Glutamatergic neuron (in vitro differentiated cells): ENCODE measurements at regions not wholly inside any gene's neighbourhood (a gene's known extent, or its start where the extent isn't known, plus 50 kb on each side); places are given as distances from the start of the nearest gene placed in this dataset.

Experiments used
- DNase-seq: peaks from one replicate; pipeline ENCODE4 v3.0.0; 2022
- H3K27ac Mint-ChIP-seq: one replicate; pipeline ENCODE4 v1.8.0; 2020; ENCODE audit warnings: mild to moderate bottlenecking, mixed read lengths, inconsistent platforms; ENCODE audit not compliant: unreplicated experiment
- H3K27me3 Mint-ChIP-seq: one replicate; pipeline ENCODE4 v1.8.0; 2020; ENCODE audit warnings: mild to moderate bottlenecking, moderate library complexity, mixed read lengths, inconsistent platforms; ENCODE audit not compliant: unreplicated experiment
- H3K36me3 Mint-ChIP-seq: one replicate; pipeline ENCODE4 v1.8.0; 2020; ENCODE audit warnings: mild to moderate bottlenecking, mixed read lengths, inconsistent platforms; ENCODE audit not compliant: unreplicated experiment
- H3K4me1 Mint-ChIP-seq: one replicate; pipeline ENCODE4 v1.8.0; 2020; ENCODE audit warnings: mild to moderate bottlenecking, low read depth, mixed read lengths, inconsistent platforms; ENCODE audit not compliant: unreplicated experiment
- H3K4me3 Mint-ChIP-seq: one replicate; pipeline ENCODE4 v1.8.0; 2020; ENCODE audit warnings: mild to moderate bottlenecking, mixed read lengths, inconsistent platforms; ENCODE audit not compliant: unreplicated experiment
- H3K9me3 Mint-ChIP-seq: one replicate; pipeline ENCODE4 v1.8.0; 2020; ENCODE audit warnings: mild to moderate bottlenecking, moderate library complexity, mixed read lengths, inconsistent platforms; ENCODE audit not compliant: unreplicated experiment
- TF ChIP-seq, protein P1 (sequence below): fragments of 200-600 bp; sonication (generic); IDR thresholded peaks from one replicate; pipeline ENCODE4 v1.5.0; 2021; ENCODE audit not compliant: partially characterized antibody, unreplicated experiment

DNA sequence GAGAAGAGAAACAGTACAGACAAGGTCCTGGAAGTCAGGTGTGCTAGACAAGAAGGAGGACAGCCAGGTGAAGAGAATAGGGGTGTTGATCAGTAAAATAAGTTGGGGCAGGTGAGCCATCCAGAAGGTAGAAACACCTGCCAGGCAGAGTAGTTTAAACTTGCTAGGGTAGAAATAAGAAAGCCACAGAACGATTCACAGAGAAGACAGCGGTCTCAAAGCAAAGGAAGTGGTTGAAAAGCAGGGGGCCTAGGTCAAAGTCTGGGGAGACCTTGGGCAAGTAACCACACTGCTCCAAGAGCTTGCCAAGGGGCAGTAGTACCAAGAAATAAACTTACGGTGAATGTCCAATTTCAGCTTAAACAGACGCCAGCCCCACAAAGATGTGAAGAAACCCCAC is 116.6 kb upstream of the PROX1 start:
- H3K4me1 Mint-ChIP-seq, result no peaks in the 10 kb centered on the region
- peaks cover 6% of the 10 kb centered on the region for H3K36me3 Mint-ChIP-seq
- H3K27me3 Mint-ChIP-seq, result peaks cover 2% of the 10 kb centered on the region
- no peak for DNase-seq
- no peak overlapping the region for H3K27ac Mint-ChIP-seq
- no peaks in the 10 kb centered on the region for H3K9me3 Mint-ChIP-seq
- TF ChIP-seq, protein P1, sequence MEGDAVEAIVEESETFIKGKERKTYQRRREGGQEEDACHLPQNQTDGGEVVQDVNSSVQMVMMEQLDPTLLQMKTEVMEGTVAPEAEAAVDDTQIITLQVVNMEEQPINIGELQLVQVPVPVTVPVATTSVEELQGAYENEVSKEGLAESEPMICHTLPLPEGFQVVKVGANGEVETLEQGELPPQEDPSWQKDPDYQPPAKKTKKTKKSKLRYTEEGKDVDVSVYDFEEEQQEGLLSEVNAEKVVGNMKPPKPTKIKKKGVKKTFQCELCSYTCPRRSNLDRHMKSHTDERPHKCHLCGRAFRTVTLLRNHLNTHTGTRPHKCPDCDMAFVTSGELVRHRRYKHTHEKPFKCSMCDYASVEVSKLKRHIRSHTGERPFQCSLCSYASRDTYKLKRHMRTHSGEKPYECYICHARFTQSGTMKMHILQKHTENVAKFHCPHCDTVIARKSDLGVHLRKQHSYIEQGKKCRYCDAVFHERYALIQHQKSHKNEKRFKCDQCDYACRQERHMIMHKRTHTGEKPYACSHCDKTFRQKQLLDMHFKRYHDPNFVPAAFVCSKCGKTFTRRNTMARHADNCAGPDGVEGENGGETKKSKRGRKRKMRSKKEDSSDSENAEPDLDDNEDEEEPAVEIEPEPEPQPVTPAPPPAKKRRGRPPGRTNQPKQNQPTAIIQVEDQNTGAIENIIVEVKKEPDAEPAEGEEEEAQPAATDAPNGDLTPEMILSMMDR, result no peak
- no peak overlapping the region for H3K4me3 Mint-ChIP-seq

DNA sequence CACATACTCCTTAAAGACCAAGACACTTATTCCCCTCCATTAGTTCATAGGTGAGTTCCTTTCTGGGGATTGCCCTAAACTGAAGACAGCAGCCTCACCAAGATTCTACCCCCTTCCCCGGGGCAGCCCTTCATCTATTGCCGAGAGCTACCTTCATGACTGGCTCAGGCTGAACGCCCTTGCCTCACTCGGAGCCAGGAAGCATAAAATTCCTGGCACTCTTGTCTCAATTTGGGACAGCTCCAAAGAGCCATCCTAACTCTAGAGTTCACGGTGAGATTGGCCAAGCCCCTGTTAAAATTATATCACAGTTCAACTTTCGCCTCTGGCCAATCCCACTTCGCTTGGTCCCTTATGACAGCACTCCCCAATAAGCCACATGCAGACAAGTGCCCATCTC is 113.0 kb upstream of the PROX1 start:
- H3K9me3 Mint-ChIP-seq, result no peaks in the 10 kb centered on the region
- H3K4me3 Mint-ChIP-seq, result no peak overlapping the region
- H3K36me3 Mint-ChIP-seq, result peaks cover 6% of the 10 kb centered on the region
- peaks cover 7% of the 10 kb centered on the region for H3K4me1 Mint-ChIP-seq
- TF ChIP-seq, protein P1, result no peak
- no peak for DNase-seq
- peaks cover under 1% of the 10 kb centered on the region for H3K27me3 Mint-ChIP-seq
- H3K27ac Mint-ChIP-seq, result no peak overlapping the region

DNA sequence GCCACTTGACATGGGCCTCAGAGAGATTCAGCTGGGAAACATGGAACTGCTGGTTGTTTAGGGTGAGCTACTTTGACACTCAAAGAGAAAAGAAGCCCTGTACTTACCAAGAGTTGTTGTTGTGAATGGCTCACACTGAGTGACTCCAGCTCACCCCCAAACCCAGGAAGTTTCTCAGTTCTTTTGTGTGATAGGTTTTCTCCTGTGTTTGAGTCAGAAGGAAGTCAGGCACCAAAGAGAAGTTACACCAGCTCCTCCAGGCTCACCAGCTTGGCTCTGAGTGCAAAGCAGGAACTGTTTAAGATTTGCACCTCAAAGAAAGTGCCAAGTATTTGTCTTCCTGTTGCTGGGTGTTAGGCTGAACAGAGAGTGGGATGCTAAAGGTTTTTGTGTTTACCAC is 111.2 kb upstream of the PROX1 start:
- peaks cover 2% of the 10 kb centered on the region for H3K9me3 Mint-ChIP-seq
- DNase-seq, result no peak
- no peaks in the 10 kb centered on the region for H3K27me3 Mint-ChIP-seq
- no peak overlapping the region for H3K27ac Mint-ChIP-seq
- no peak overlapping the region for H3K4me3 Mint-ChIP-seq
- H3K36me3 Mint-ChIP-seq, result no peaks in the 10 kb centered on the region
- H3K4me1 Mint-ChIP-seq, result peaks cover 7% of the 10 kb centered on the region
- TF ChIP-seq, protein P1, result no peak

DNA sequence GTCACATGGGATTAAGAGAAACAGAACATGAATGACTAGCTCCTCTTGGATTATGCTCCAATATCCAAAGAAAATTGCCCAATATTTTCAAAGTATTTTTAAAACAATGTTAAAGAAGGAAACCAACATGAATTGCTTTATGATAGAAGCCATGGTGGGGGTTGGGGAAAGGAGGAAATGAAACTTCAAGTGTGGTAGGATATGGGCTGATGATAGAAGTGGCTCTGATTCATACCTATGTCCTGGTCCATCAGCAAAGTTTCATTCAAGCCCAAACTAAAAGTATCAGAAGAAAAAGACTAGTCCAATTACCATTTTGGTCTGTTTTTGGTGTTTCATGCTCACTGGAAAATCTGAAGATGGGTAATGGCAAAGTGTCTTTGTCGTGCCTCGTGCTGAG is 104.2 kb upstream of the PROX1 start:
- Mint-ChIP-seq H3K27me3 (no peaks in the 10 kb centered on the region), H3K36me3 (no peaks in the 10 kb centered on the region), H3K4me1 (no peaks in the 10 kb centered on the region), H3K9me3 (peaks cover 2% of the 10 kb centered on the region), H3K4me3 (no peak overlapping the region), H3K27ac (no peak overlapping the region)
- no peak for DNase-seq
- TF ChIP-seq, protein P1, result no peak

DNA sequence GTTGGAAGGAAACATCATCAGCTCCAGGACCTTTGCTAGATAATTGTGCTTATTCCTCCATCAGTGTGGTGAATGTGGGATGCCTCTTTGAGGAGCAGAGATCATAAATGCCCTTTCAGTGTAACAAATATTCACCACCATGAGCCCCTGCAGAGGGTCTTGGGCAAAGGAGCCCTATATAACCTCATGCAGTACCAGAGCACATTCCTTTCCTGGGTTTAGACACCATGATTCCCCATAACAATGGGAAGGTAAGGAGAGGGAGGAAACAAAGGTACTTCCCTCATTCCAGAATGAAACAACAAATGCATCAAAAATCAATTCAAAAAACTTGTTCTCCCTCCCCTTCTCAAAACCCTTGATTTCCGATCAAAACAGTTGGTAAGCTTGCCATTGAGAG is 103.4 kb upstream of the PROX1 start:
- DNase-seq, result no peak
- TF ChIP-seq, protein P1, result no peak
- Mint-ChIP-seq H3K36me3 (no peaks in the 10 kb centered on the region), H3K27ac (no peak overlapping the region), H3K4me1 (no peaks in the 10 kb centered on the region), H3K27me3 (no peaks in the 10 kb centered on the region), H3K4me3 (no peak overlapping the region), H3K9me3 (peaks cover 2% of the 10 kb centered on the region)
